ENCODE measurements at regions not wholly inside any gene's neighbourhood (a gene's known extent, or its start where the extent isn't known, plus 50 kb on each side); places are given as distances from the start of the nearest gene placed in this dataset.

DNA sequence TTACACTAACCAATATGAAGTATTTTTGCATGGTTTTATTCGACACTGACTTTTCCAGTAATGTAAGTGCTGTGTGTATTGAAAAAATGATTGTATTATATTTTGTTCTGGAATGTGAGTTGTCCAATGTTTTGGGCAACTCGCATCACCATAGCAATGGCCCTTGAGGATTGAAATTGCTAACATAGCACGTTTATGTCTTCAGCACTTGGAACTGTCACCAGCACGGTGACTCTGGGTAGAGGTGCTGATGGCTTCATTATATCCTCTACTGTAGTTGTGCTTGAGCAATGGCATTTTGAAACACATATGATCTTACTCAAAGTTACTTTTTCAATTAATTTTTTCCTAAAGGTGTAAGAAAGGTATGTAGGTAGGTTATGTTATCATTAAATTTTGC, 271.5 kb downstream of the ACTR3 start:
- TF ChIP-seq, protein P1, sequence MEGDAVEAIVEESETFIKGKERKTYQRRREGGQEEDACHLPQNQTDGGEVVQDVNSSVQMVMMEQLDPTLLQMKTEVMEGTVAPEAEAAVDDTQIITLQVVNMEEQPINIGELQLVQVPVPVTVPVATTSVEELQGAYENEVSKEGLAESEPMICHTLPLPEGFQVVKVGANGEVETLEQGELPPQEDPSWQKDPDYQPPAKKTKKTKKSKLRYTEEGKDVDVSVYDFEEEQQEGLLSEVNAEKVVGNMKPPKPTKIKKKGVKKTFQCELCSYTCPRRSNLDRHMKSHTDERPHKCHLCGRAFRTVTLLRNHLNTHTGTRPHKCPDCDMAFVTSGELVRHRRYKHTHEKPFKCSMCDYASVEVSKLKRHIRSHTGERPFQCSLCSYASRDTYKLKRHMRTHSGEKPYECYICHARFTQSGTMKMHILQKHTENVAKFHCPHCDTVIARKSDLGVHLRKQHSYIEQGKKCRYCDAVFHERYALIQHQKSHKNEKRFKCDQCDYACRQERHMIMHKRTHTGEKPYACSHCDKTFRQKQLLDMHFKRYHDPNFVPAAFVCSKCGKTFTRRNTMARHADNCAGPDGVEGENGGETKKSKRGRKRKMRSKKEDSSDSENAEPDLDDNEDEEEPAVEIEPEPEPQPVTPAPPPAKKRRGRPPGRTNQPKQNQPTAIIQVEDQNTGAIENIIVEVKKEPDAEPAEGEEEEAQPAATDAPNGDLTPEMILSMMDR (IDR thresholded peaks at IDR 0.05) = no peak
- H3K4me1 ChIP-seq = no peaks in the 10 kb centered on the region
- H3K27ac ChIP-seq = no peak overlapping the region
- intact Hi-C loops (cut with DNase I) = no loop called here
- H3K27me3 ChIP-seq = no peaks in the 10 kb centered on the region
- no peak overlapping the region for H3K4me3 ChIP-seq
- H3K9me3 ChIP-seq = no peaks in the 10 kb centered on the region
- no peaks in the 10 kb centered on the region for H3K36me3 ChIP-seq
- no peak for DNase-seq (ENCODE audit: low spot score in 2 of 2)

DNA sequence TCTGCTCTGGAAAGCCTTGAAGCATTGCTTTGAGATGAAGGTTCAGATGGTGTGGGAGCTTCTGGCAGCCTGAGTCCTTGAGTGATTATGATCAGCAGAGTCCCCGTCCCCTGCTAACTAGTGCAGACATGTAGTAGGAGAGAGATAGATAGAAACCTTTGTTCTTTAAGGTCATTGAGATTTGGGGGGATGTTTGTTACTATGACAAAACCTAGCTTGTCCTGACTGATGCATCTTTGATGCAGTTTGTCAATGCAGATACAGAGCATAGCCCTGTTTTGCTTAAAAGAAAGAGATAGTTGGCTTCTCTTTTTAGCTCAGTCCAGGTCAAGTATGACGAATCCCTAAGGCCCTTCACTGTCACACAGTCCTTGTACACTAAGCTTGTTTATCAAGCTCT, 274.6 kb upstream of the DPP10 start:
- TF ChIP-seq, protein P1 (IDR thresholded peaks at IDR 0.05) = no peak
- no peaks in the 10 kb centered on the region for H3K27me3 ChIP-seq
- intact Hi-C loops (cut with DNase I) = no loop called here

DNA sequence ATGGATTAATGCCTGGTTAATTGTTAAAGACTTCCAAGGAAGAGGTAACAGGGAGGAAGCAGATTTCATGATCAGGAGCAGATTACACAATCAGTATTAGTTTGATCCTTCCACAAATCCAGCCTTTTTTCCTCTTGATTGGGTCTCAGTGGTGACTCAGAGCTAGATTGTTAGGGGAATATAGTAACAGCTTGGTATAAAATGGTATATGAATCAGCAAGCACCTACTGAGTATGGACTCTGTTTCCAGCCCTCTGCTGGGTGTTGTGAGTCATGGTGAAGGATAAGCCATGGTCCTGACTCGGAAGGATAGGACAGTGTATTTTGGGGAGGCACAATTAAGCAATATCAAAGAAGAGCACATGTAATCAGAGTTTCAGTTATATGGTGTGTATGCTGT, 272.4 kb upstream of the DPP10 start:
- intact Hi-C loops (cut with DNase I) = no loop called here
- H3K27me3 ChIP-seq = no peaks in the 10 kb centered on the region
- H3K9me3 ChIP-seq = no peaks in the 10 kb centered on the region
- H3K27ac ChIP-seq = no peak overlapping the region
- no peak overlapping the region for H3K4me3 ChIP-seq
- no peaks in the 10 kb centered on the region for H3K4me1 ChIP-seq
- no peaks in the 10 kb centered on the region for H3K36me3 ChIP-seq
- no peak for DNase-seq (ENCODE audit: low spot score in 2 of 2)
- TF ChIP-seq, protein P1 (IDR thresholded peaks at IDR 0.05) = no peak

More for the DNA sequence above, 274.6 kb upstream of the DPP10 start:
- Histone ChIP-seq H3K4me1 (no peaks in the 10 kb centered on the region), H3K9me3 (no peaks in the 10 kb centered on the region), H3K36me3 (no peaks in the 10 kb centered on the region), H3K4me3 (no peak overlapping the region), H3K27ac (no peak overlapping the region)
- no peak for DNase-seq (ENCODE audit: low spot score in 2 of 2)

DNA sequence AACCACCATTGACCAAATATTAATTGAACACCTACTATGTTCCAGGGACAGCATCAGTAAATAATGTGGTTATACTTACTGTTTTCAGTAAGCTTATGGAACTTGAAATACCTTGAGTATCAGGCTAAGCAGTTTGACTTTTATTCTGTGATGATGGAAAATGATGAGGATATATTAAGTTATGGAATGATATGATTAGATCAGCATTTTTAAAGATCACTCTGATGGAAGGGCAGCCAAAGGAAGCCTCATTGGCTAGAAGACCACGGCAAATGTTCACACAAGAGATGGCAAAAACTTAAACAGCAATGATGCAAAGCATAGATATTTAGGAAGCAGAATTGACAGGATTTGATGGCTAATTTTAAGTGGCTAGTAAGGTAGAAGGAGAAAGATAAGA, 266.9 kb upstream of the DPP10 start:
- H3K9me3 ChIP-seq = no peaks in the 10 kb centered on the region
- intact Hi-C loops (cut with DNase I) = no loop called here
- TF ChIP-seq, protein P1 (IDR thresholded peaks at IDR 0.05) = no peak
- H3K4me3 ChIP-seq = no peak overlapping the region
- no peaks in the 10 kb centered on the region for H3K36me3 ChIP-seq
- no peak for DNase-seq (ENCODE audit: low spot score in 2 of 2)
- H3K4me1 ChIP-seq = no peaks in the 10 kb centered on the region
- no peak overlapping the region for H3K27ac ChIP-seq
- no peaks in the 10 kb centered on the region for H3K27me3 ChIP-seq

DNA sequence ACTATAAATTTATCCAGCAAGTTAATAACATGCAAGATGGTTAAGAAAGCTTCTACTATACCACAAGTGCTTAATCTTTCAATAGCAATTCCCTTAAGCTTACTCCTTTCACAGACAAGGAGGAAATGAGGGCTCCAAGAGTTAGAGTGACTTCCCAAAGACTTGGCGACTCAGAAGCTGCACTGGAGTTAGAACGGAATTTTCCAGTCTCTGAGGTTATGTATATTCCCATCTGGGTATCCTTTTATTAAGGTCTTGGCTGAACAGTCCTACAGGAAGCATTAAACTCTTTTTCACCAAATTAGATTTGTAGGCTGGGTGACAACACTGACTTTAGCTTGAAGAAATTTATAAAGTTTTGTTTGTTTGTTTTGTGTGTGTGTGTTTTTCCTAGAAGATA, 256.9 kb upstream of the DPP10 start:
- no peaks in the 10 kb centered on the region for H3K9me3 ChIP-seq
- no peaks in the 10 kb centered on the region for H3K36me3 ChIP-seq
- no peak for DNase-seq (ENCODE audit: low spot score in 2 of 2)
- H3K4me1 ChIP-seq = no peaks in the 10 kb centered on the region
- intact Hi-C loops (cut with DNase I) = no loop called here
- no peak overlapping the region for H3K4me3 ChIP-seq
- TF ChIP-seq, protein P1 (IDR thresholded peaks at IDR 0.05) = no peak
- no peak overlapping the region for H3K27ac ChIP-seq
- no peaks in the 10 kb centered on the region for H3K27me3 ChIP-seq

DNA sequence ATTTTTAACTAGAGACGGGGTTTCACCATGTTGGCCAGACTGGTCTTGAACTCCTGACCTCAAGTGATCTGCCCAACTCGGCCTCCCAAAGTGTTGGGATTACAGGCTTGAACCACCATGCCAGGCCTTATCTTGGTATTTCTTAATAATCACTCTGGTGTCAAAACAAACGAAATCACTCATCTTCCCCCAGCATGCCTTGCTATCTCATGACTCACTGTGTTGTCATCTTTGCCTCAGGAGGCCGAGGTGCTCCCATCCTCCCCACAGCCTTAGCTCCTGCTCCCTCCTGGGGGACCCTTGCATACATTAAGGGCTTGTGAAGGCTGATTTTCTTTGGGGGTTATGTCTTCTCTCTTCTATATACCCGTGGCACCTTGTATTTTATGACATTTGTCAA, 250.1 kb upstream of the DPP10 start:
- no peaks in the 10 kb centered on the region for H3K27me3 ChIP-seq
- H3K4me3 ChIP-seq = no peak overlapping the region
- intact Hi-C loops (cut with DNase I) = no loop called here
- H3K27ac ChIP-seq = no peak overlapping the region
- TF ChIP-seq, protein P1 (IDR thresholded peaks at IDR 0.05) = no peak
- H3K4me1 ChIP-seq = no peaks in the 10 kb centered on the region
- no peaks in the 10 kb centered on the region for H3K36me3 ChIP-seq
- DNase-seq (ENCODE audit: low spot score in 2 of 2) = no peak
- no peaks in the 10 kb centered on the region for H3K9me3 ChIP-seq

All from ascending aorta (tissue), 2 donors.